ENCODE measurements at regions not wholly inside any gene's neighbourhood (a gene's known extent, or its start where the extent isn't known, plus 50 kb on each side); places are given as distances from the start of the nearest gene placed in this dataset.
A peak's percentile ranks its signal among the peaks of the same experiment; 100 is the strongest.

DNA sequence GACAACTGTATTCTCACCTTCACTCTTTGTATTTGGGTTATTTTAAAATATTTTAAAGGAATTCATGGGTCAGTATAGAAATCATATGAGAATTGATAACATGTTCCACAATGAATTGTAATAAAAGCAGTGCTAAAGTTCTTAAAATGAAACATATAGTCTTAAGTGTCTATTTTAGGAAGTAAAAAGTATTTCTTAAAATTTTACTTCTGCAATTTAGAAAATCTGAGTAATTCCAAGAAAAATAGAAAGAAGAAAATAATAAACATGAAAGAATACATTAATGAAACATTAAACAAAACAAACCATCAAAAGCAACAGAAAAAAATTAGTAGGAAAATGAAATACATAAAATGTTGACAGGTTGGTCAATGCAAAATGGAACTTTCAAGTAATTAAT, 332.4 kb downstream of the ETS1 start:
- TF ChIP-seq, protein P1, sequence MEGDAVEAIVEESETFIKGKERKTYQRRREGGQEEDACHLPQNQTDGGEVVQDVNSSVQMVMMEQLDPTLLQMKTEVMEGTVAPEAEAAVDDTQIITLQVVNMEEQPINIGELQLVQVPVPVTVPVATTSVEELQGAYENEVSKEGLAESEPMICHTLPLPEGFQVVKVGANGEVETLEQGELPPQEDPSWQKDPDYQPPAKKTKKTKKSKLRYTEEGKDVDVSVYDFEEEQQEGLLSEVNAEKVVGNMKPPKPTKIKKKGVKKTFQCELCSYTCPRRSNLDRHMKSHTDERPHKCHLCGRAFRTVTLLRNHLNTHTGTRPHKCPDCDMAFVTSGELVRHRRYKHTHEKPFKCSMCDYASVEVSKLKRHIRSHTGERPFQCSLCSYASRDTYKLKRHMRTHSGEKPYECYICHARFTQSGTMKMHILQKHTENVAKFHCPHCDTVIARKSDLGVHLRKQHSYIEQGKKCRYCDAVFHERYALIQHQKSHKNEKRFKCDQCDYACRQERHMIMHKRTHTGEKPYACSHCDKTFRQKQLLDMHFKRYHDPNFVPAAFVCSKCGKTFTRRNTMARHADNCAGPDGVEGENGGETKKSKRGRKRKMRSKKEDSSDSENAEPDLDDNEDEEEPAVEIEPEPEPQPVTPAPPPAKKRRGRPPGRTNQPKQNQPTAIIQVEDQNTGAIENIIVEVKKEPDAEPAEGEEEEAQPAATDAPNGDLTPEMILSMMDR (conservative IDR thresholded peaks at IDR 0.05; ENCODE audit: low read length): no peak
- no peak overlapping the region for H3K4me3 ChIP-seq (ENCODE audit: low read length)
- no peak for DNase-seq (ENCODE audit: low read depth)

DNA sequence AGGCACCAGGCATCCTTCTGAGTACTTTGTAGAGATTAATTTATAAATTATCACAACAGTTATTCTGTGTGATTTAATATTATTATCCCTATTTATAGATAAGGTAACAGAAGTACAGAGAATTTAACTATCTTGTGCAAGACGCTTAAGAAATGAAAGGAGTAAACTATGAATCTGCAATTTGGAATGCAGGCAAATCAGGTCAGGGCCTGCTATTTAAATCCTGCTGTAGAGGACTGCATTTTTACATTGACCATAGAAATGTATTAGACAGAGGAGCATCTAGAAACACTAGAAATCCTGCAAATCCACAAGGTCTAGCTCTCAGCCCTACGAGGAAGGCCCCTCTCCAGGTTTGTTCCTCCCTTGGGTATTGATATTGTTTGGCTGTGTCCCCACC, 336.2 kb downstream of the ETS1 start:
- DNase-seq (ENCODE audit: low read depth): peak; percentile 67

DNA sequence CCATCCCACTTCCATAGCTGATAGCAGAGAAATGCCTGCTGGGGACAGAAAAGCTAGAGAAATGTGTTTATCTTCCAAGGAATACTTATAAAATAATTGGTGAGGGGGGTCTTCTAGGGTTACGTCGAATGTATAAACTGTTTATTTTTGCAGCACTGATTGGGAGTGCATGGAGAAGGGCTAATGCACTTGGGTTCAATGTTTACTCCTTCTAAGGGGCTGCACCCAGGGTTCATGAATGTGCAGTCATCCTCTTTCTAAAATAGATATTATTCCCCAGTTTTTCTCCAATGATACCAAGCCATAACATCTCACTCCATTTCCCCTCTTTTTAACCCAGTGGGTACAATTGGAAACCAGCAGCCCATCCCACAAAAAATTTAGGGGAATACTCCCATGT, 336.9 kb downstream of the ETS1 start:
- DNase-seq (ENCODE audit: low read depth): no peak
- TF ChIP-seq, protein P1 (conservative IDR thresholded peaks at IDR 0.05; ENCODE audit: low read length): no peak
- H3K4me3 ChIP-seq (ENCODE audit: low read length): no peak overlapping the region

More for the DNA sequence above, 336.2 kb downstream of the ETS1 start:
- TF ChIP-seq, protein P1 (conservative IDR thresholded peaks at IDR 0.05; ENCODE audit: low read length): no peak
- no peak overlapping the region for H3K4me3 ChIP-seq (ENCODE audit: low read length)

DNA sequence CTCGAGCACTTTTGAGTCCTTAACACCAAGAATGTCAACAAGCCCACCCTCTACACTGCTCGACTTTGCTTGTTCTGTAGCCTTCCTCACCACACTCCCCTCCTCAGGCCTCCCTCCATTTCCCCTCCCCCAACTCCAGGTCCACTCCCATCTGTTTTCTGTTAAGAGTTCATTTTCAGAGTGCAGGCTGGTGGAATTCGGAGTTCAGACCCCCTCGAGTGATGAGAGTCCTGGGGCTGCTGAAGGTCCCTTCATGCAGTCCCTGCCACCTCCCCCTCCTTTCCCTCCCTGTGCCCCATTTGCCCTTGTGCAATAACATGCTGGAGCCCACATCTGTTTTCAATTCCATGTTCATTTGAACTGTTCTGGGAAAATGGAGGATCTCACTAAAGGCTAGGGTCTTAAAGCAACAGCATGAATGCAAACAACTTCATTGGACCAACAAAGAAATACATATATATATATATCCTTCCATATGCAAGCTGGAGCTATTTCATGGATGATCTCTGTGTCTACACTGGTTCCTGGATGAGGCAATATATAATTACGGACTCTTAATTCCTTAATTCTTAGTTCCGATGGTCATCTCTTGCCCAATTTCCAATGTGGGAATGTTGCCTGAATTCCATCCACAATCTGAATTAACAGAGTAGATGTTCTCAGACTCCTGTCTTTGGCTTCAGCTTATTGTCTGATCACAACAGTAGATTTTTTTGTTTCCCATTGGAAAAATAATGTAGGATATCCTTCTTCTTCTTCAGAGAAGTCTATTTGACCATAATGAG, 340.4 kb downstream of the ETS1 start:
- TF ChIP-seq, protein P1 (conservative IDR thresholded peaks at IDR 0.05; ENCODE audit: low read length): no peak
- DNase-seq (ENCODE audit: low read depth): peak; percentile 79
- no peak overlapping the region for H3K4me3 ChIP-seq (ENCODE audit: low read length)

DNA sequence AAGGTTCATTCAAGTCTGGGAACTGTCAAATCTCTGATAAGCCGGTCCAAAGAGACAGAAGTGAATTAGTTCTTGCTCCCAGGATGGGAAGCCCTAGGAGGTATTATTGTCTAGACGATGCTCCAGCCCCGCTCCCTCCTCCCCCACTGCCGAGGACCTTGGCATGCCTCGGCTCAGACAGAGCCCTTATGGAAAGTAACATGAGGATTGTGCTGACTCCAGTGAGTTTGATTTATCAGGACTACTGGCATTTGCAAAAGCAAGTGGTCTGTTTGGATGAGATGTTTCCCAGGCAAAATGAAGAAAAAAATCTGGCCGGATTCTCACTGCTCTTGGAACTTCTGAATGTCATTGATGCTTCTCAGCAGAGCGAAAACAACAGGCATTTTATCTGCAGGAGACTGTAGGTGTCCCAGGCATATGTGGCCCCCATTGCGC, 341.0 kb downstream of the ETS1 start:
- DNase-seq (ENCODE audit: low read depth): peak; percentile 87
- no peak overlapping the region for H3K4me3 ChIP-seq (ENCODE audit: low read length)
- TF ChIP-seq, protein P1 (conservative IDR thresholded peaks at IDR 0.05; ENCODE audit: low read length): no peak

GRCh38 chr11:128244871-128245270, 342.5 kb downstream of the ETS1 start:
- TF ChIP-seq, protein P1 (conservative IDR thresholded peaks at IDR 0.05; ENCODE audit: low read length): no peak
- H3K4me3 ChIP-seq (ENCODE audit: low read length): no peak overlapping the region
- DNase-seq (ENCODE audit: low read depth): peak; percentile 17

GRCh38 chr11:128242451-128242850, 344.9 kb downstream of the ETS1 start:
- TF ChIP-seq, protein P1 (conservative IDR thresholded peaks at IDR 0.05; ENCODE audit: low read length): no peak
- DNase-seq (ENCODE audit: low read depth): no peak

More at GRCh38 chr11:128242451-128242850, 344.9 kb downstream of the ETS1 start:
- no peak overlapping the region for H3K4me3 ChIP-seq (ENCODE audit: low read length)
